SK-N-MC (cell line): ENCODE measurements at regions not wholly inside any gene's neighbourhood (a gene's known extent, or its start where the extent isn't known, plus 50 kb on each side); places are given as distances from the start of the nearest gene placed in this dataset.

Experiments used
- EZH2 ChIP-seq: fragments of 200-600 bp; sonication (generic); IDR thresholded peaks from one replicate; pipeline ENCODE4 v1.6.1; 2017; ENCODE audit warnings: antibody characterized with exemption
- POLR2AphosphoS5 ChIP-seq: IDR thresholded peaks from 2 replicates; pipeline ENCODE4 v1.6.1; 2012; ENCODE audit warnings: mild to moderate bottlenecking, low read depth, low read length, borderline replicate concordance

- no peak; the same call in 1 of the 2 replicates for TF ChIP-seq POLR2AphosphoS5
- no peak for TF ChIP-seq EZH2
Observed at GRCh38 chr18:11412811-11413210, 196.6 kb upstream of the SLC35G4 start.
